ENCODE measurements at regions not wholly inside any gene's neighbourhood (a gene's known extent, or its start where the extent isn't known, plus 50 kb on each side); places are given as distances from the start of the nearest gene placed in this dataset.

GRCh38 chr16:85286951-85287814 lies 174.9 kb upstream of the CIBAR2 start:
- no peak for TF ChIP-seq CTCF (IDR thresholded peaks at IDR 0.05 in 4 of 5, conservative IDR thresholded peaks at IDR 0.05 in 1 of 5)
- peak in 1 of 2 donors; percentile 35 for TF ChIP-seq POLR2A (IDR thresholded peaks at IDR 0.05)
